ENCODE measurements at regions not wholly inside any gene's neighbourhood (a gene's known extent, or its start where the extent isn't known, plus 50 kb on each side); places are given as distances from the start of the nearest gene placed in this dataset.

DNA sequence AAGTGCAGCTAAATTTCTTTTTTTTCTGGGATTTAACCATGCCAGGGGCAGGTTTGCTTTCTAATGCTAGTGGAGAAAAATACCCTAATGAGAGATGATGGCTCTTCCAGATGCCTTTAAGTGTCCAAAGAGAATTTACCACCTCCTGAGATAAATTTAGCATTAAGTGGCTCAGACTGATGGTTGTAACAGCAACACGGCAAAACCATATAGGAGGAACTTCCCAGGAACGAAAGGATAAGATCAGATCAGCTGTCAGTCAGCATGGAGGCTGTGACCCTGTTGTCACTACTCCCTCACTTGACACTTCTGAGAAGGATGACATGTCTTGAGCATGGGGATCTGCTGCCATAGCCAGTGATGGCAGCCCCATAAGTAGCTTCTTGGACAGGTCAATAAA lies 860.0 kb downstream of the QKI start:
- TF ChIP-seq, protein P1, sequence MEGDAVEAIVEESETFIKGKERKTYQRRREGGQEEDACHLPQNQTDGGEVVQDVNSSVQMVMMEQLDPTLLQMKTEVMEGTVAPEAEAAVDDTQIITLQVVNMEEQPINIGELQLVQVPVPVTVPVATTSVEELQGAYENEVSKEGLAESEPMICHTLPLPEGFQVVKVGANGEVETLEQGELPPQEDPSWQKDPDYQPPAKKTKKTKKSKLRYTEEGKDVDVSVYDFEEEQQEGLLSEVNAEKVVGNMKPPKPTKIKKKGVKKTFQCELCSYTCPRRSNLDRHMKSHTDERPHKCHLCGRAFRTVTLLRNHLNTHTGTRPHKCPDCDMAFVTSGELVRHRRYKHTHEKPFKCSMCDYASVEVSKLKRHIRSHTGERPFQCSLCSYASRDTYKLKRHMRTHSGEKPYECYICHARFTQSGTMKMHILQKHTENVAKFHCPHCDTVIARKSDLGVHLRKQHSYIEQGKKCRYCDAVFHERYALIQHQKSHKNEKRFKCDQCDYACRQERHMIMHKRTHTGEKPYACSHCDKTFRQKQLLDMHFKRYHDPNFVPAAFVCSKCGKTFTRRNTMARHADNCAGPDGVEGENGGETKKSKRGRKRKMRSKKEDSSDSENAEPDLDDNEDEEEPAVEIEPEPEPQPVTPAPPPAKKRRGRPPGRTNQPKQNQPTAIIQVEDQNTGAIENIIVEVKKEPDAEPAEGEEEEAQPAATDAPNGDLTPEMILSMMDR (IDR thresholded peaks at IDR 0.05) = no peak
- TF ChIP-seq POLR2A (IDR thresholded peaks at IDR 0.05) = no peak
